HCT116 (cell line): ENCODE measurements at regions not wholly inside any gene's neighbourhood (a gene's known extent, or its start where the extent isn't known, plus 50 kb on each side); places are given as distances from the start of the nearest gene placed in this dataset.

Source experiments
- ATAC-seq: fragments of 200-7000 bp; cut with Tn5 transposase; 2 replicates; pipeline ENCODE4 v1.9.1; 2020; ENCODE audit warnings: mild to moderate bottlenecking, moderate library complexity
- BruUV-seq: library from RNA; stranded (reverse); fragments of 400-500 nt; replicated peaks from 2 replicates; lab custom pipeline; 2021; lab: Mats Ljungman, UMichigan
- CTCF ChIA-PET: fragments of 300-600 bp; sonication (Branson Sonifier 250); formaldehyde crosslinking; loops from one replicate; lab custom pipeline; 2021; ENCODE audit warnings: antibody characterized with exemption; lab: Charles Lee
- POLR2A ChIA-PET: fragments of 300-600, 350-600 bp; sonication (Branson Sonifier 250); formaldehyde crosslinking; loops from one replicate; lab custom pipeline; 2021; ENCODE audit warnings: antibody characterized with exemption; lab: Charles Lee
- RAD21 ChIA-PET, 2 experiments: fragments of 300-600 bp; sonication (Branson Sonifier 250); formaldehyde crosslinking; loops; one replicate each; lab custom pipeline; 2023; ENCODE audit warnings: low total read pairs in 2 of 2; ENCODE audit not compliant: uncharacterized antibody in 2 of 2, unreplicated experiment in 2 of 2, low non-redundant PET in 1 of 2; lab: Charles Lee
- DNase-seq: peaks from one replicate; pipeline ENCODE4 v3.0.0-alpha.2; 2010; ENCODE audit warnings: low read depth, low spot score
- H2AFZ ChIP-seq: fragments of 200-600 bp; shearing (Covaris generic), sonication (generic); 2 replicates; pipeline ENCODE4 v1.6.1; 2017; ENCODE audit warnings: low read depth, mixed run types, mixed read lengths, antibody characterized with exemption, low read length; ENCODE audit not compliant: poor library complexity, severe bottlenecking
- H3K27ac ChIP-seq: 2 replicates; pipeline ENCODE4 v1.5.1; 2012; ENCODE audit warnings: low read depth, low read length
- H3K27me3 ChIP-seq: fragments of 200-600 bp; sonication (generic); 2 replicates; pipeline ENCODE4 v1.6.1; 2016; ENCODE audit warnings: mixed run types, low read length, mixed read lengths; ENCODE audit not compliant: insufficient read depth
- H3K36me3 ChIP-seq, 2 experiments: fragments of 200-500 bp in 1 of 2; fragments of 200-600 bp in 1 of 2; sonication (Bioruptor generic) in 1 of 2; sonication (generic) in 1 of 2; 2 replicates each; pipeline versions ENCODE4 v1.5.1 to v1.6.1; 2014 to 2016; ENCODE audit warnings: low read length in 2 of 2, inconsistent platforms in 1 of 2, mixed read lengths in 1 of 2, mixed run types in 1 of 2; ENCODE audit not compliant: insufficient read depth in 2 of 2, control insufficient read depth in 1 of 2
- H3K4me1 ChIP-seq, 2 experiments: fragments of 200-600 bp in 1 of 2; sonication (generic) in 1 of 2; 2 replicates each; pipeline versions ENCODE4 v1.5.1 to v1.6.1; 2012 to 2017; ENCODE audit warnings: low read length in 2 of 2, inconsistent platforms in 1 of 2, mild to moderate bottlenecking in 1 of 2, mixed read lengths in 1 of 2, mixed run types in 1 of 2, moderate library complexity in 1 of 2; ENCODE audit not compliant: insufficient read depth in 2 of 2, control insufficient read depth in 1 of 2
- H3K4me2 ChIP-seq: fragments of 200-600 bp; sonication (generic); 2 replicates; pipeline ENCODE4 v1.6.1; 2017; ENCODE audit warnings: mixed run types, low read length, mixed read lengths
- H3K4me3 ChIP-seq, 2 experiments: fragments of 200-600 bp in 1 of 2; sonication (generic) in 1 of 2; replicated peaks in 1 of 2; 2 replicates each; pipeline ENCODE4 v1.5.1; 2011 to 2016; ENCODE audit warnings: low read length in 2 of 2, control low read depth in 1 of 2, low read depth in 1 of 2, mild to moderate bottlenecking in 1 of 2, mixed read lengths in 1 of 2, mixed run types in 1 of 2
- H3K79me2 ChIP-seq: fragments of 200-600 bp; sonication (generic); 2 replicates; pipeline ENCODE4 v1.6.1; 2017; ENCODE audit warnings: mild to moderate bottlenecking, mixed run types, low read length, moderate library complexity, mixed read lengths; ENCODE audit not compliant: insufficient read depth
- H3K9ac ChIP-seq: fragments of 200-600 bp; sonication (generic); 2 replicates; pipeline ENCODE4 v1.6.1; 2016; ENCODE audit warnings: low read length, mixed read lengths
- H3K9me2 ChIP-seq: fragments of 200-600 bp; sonication (generic), shearing (Covaris generic); 2 replicates; pipeline ENCODE4 v1.6.1; 2017; ENCODE audit warnings: mixed run types, mild to moderate bottlenecking, moderate library complexity; ENCODE audit not compliant: insufficient read depth
- H3K9me3 ChIP-seq, 2 experiments: fragments of 200-500 bp in 1 of 2; fragments of 200-600 bp in 1 of 2; sonication (Bioruptor generic) in 1 of 2; sonication (generic) in 1 of 2; 2 replicates each; pipeline ENCODE4 v1.6.1; 2014 to 2017; ENCODE audit warnings: low read length in 2 of 2, mixed read lengths in 2 of 2, inconsistent platforms in 1 of 2, low read depth in 1 of 2, mild to moderate bottlenecking in 1 of 2, mixed run types in 1 of 2, moderate library complexity in 1 of 2; ENCODE audit not compliant: control insufficient read depth in 1 of 2, insufficient read depth in 1 of 2
- H4K20me1 ChIP-seq: fragments of 200-600 bp; sonication (generic), shearing (Covaris generic); 2 replicates; pipeline ENCODE4 v1.6.1; 2017; ENCODE audit warnings: mixed run types, mild to moderate bottlenecking, moderate library complexity; ENCODE audit not compliant: insufficient read depth
- CBX3 ChIP-seq: IDR thresholded peaks from 2 replicates; pipeline ENCODE4 v1.6.1; 2012; ENCODE audit warnings: low read depth
- CEBPB ChIP-seq: IDR thresholded peaks from 2 replicates; pipeline ENCODE4 v1.6.1; 2012; ENCODE audit warnings: low read depth
- EGR1 ChIP-seq: IDR thresholded peaks from 2 replicates; pipeline ENCODE4 v1.6.1; 2012; ENCODE audit warnings: low read depth
- EZH2 ChIP-seq: fragments of 200-600 bp; sonication (generic); IDR thresholded peaks from 2 replicates; pipeline ENCODE4 v1.6.1; 2017; ENCODE audit warnings: antibody characterized with exemption, mixed run types
- EZH2phosphoT487 ChIP-seq: fragments of 200-600 bp; IDR thresholded peaks from 2 replicates; pipeline ENCODE4 v1.6.1; 2018; ENCODE audit warnings: antibody characterized with exemption, borderline replicate concordance
- FOSL1 ChIP-seq: IDR thresholded peaks from 2 replicates; pipeline ENCODE4 v1.6.1; 2012; ENCODE audit warnings: low read depth
- JUND ChIP-seq: IDR thresholded peaks from 2 replicates; pipeline ENCODE4 v1.6.1; 2012
- MAX ChIP-seq: IDR thresholded peaks from 2 replicates; pipeline ENCODE4 v1.6.1; 2012
- POLR2A ChIP-seq: IDR thresholded peaks from 2 replicates; pipeline ENCODE4 v1.7.0; 2011; ENCODE audit warnings: borderline replicate concordance; ENCODE audit not compliant: insufficient read depth, insufficient read length; ENCODE audit errors: extremely low read depth
- POLR2AphosphoS5 ChIP-seq: IDR thresholded peaks from 2 replicates; pipeline ENCODE4 v1.6.1; 2011; ENCODE audit warnings: mild to moderate bottlenecking, low read depth, low read length, moderate library complexity
- RAD21 ChIP-seq: IDR thresholded peaks from 2 replicates; pipeline ENCODE4 v1.6.1; 2012; ENCODE audit warnings: low read depth, mild to moderate bottlenecking
- SIN3A ChIP-seq: IDR thresholded peaks from 2 replicates; pipeline ENCODE4 v1.6.1; 2012; ENCODE audit warnings: low read depth
- SP1 ChIP-seq: IDR thresholded peaks from 2 replicates; pipeline ENCODE4 v1.6.1; 2012; ENCODE audit warnings: low read depth
- SRF ChIP-seq: IDR thresholded peaks from 2 replicates; pipeline ENCODE4 v1.6.1; 2012; ENCODE audit warnings: low read depth
- TCF7L2 ChIP-seq: IDR thresholded peaks from 2 replicates; pipeline ENCODE4 v1.7.0; 2011; ENCODE audit warnings: borderline replicate concordance, inconsistent platforms; ENCODE audit not compliant: insufficient read depth, insufficient read length; ENCODE audit errors: extremely low read depth
- YY1 ChIP-seq: IDR thresholded peaks from 2 replicates; pipeline ENCODE4 v1.6.1; 2011; ENCODE audit warnings: low read length, low read depth, moderate library complexity, mild to moderate bottlenecking; ENCODE audit not compliant: insufficient replicate concordance; ENCODE audit errors: extremely low read depth
- ZNF274 ChIP-seq: fragments of 200-500 bp; sonication (Bioruptor generic); IDR thresholded peaks from 2 replicates; pipeline ENCODE4 v1.6.1; 2014; ENCODE audit warnings: mild to moderate bottlenecking, low read depth, low read length, inconsistent platforms
- intact Hi-C: fragments of 100-400 bp; cut with micrococcal nuclease; formaldehyde crosslinking; loops from 2 replicates; pipeline ENCODE4 v1.10.0; 2022
- TF ChIP-seq, protein P1 (sequence below): IDR thresholded peaks from 2 replicates; pipeline ENCODE4 v1.6.1; 2012; ENCODE audit warnings: low read depth
- TF ChIP-seq, protein P2 (sequence below): IDR thresholded peaks from 2 replicates; pipeline ENCODE4 v1.6.1; 2011; ENCODE audit warnings: mild to moderate bottlenecking, low read length, moderate library complexity; ENCODE audit not compliant: insufficient replicate concordance; ENCODE audit errors: extremely low read depth
- TF ChIP-seq, protein P3 (sequence below): IDR thresholded peaks from 2 replicates; pipeline ENCODE4 v1.6.1; 2012

DNA sequence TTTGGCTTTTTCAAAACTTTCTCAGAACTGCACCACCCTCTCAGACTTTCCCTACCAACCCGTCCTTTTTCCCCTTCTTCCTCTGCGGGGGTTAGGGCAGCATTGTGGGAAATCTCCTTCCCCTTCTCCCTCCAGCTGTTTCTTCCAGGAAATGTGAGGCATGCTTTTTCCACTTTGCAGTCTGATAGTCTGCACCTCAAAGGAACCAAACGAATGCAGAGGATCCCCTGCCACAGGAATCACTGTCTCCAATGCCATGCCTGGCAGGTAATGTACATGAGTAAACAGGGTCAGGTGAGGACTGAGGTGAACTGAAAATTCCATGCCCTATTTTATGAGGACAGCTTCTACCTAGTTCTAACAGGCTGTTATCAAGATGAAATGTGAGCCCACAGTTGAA lies 218.4 kb downstream of the BCAS1 start:
- no peak for TF ChIP-seq SP1
- no peak for TF ChIP-seq CEBPB
- no peak for TF ChIP-seq TCF7L2
- TF ChIP-seq RAD21: no peak
- TF ChIP-seq, protein P1, sequence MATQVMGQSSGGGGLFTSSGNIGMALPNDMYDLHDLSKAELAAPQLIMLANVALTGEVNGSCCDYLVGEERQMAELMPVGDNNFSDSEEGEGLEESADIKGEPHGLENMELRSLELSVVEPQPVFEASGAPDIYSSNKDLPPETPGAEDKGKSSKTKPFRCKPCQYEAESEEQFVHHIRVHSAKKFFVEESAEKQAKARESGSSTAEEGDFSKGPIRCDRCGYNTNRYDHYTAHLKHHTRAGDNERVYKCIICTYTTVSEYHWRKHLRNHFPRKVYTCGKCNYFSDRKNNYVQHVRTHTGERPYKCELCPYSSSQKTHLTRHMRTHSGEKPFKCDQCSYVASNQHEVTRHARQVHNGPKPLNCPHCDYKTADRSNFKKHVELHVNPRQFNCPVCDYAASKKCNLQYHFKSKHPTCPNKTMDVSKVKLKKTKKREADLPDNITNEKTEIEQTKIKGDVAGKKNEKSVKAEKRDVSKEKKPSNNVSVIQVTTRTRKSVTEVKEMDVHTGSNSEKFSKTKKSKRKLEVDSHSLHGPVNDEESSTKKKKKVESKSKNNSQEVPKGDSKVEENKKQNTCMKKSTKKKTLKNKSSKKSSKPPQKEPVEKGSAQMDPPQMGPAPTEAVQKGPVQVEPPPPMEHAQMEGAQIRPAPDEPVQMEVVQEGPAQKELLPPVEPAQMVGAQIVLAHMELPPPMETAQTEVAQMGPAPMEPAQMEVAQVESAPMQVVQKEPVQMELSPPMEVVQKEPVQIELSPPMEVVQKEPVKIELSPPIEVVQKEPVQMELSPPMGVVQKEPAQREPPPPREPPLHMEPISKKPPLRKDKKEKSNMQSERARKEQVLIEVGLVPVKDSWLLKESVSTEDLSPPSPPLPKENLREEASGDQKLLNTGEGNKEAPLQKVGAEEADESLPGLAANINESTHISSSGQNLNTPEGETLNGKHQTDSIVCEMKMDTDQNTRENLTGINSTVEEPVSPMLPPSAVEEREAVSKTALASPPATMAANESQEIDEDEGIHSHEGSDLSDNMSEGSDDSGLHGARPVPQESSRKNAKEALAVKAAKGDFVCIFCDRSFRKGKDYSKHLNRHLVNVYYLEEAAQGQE: no peak
- TF ChIP-seq POLR2AphosphoS5: no peak
- TF ChIP-seq EZH2: no peak
- no peak for TF ChIP-seq EGR1
- TF ChIP-seq SRF: no peak
- TF ChIP-seq SIN3A: no peak
- TF ChIP-seq POLR2A: no peak
- TF ChIP-seq FOSL1: no peak
- TF ChIP-seq MAX: no peak
- TF ChIP-seq, protein P2, sequence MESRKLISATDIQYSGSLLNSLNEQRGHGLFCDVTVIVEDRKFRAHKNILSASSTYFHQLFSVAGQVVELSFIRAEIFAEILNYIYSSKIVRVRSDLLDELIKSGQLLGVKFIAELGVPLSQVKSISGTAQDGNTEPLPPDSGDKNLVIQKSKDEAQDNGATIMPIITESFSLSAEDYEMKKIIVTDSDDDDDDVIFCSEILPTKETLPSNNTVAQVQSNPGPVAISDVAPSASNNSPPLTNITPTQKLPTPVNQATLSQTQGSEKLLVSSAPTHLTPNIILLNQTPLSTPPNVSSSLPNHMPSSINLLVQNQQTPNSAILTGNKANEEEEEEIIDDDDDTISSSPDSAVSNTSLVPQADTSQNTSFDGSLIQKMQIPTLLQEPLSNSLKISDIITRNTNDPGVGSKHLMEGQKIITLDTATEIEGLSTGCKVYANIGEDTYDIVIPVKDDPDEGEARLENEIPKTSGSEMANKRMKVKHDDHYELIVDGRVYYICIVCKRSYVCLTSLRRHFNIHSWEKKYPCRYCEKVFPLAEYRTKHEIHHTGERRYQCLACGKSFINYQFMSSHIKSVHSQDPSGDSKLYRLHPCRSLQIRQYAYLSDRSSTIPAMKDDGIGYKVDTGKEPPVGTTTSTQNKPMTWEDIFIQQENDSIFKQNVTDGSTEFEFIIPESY: no peak
- no peak for TF ChIP-seq EZH2phosphoT487
- TF ChIP-seq YY1: no peak
- no peak for TF ChIP-seq ZNF274
- no peak for TF ChIP-seq JUND
- TF ChIP-seq CBX3: no peak
- TF ChIP-seq, protein P3, sequence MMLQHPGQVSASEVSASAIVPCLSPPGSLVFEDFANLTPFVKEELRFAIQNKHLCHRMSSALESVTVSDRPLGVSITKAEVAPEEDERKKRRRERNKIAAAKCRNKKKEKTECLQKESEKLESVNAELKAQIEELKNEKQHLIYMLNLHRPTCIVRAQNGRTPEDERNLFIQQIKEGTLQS: no peak
- H4K20me1 ChIP-seq: no peaks in the 10 kb centered on the region
- H2AFZ ChIP-seq: peak overlapping the region; percentile 6
- no peaks in the 10 kb centered on the region for H3K36me3 ChIP-seq
- no peaks in the 10 kb centered on the region for H3K9me2 ChIP-seq
- DNase-seq (no peak), ATAC-seq (no peak)
- POLR2A ChIA-PET: no interaction called here
- H3K27ac ChIP-seq: no peak overlapping the region
- H3K4me1 ChIP-seq: no peaks in the 10 kb centered on the region
- no peaks in the 10 kb centered on the region for H3K27me3 ChIP-seq
- no peak overlapping the region for H3K4me2 ChIP-seq
- RAD21 ChIA-PET: no interaction called here
- no peaks in the 10 kb centered on the region for H3K79me2 ChIP-seq
- intact Hi-C loops: no loop called here
- CTCF ChIA-PET: no interaction called here
- no peak overlapping the region for H3K9ac ChIP-seq
- BruUV-seq: no TSS peak
- no peak overlapping the region for H3K4me3 ChIP-seq
- no peaks in the 10 kb centered on the region for H3K9me3 ChIP-seq
